Activated CD8-positive, alpha-beta memory T cell treated with anti-CD3 and anti-CD28 coated beads, Interleukin-2, amount 10 ng/mL, durations not matched to agents 7 days and 5 days (primary cell): ENCODE measurements at regions not wholly inside any gene's neighbourhood (a gene's known extent, or its start where the extent isn't known, plus 50 kb on each side); places are given as distances from the start of the nearest gene placed in this dataset.

Source experiments
- ATAC-seq: fragments of 150-1000 bp; cut with Tn5 transposase; one replicate; pipeline ENCODE4 v1.10.0; 2021; ENCODE audit warnings: moderate library complexity
- CTCF ChIA-PET: fragments of 350-600 bp; sonication (Branson Sonifier 250); formaldehyde crosslinking; loops from one replicate; lab custom pipeline; 2021; ENCODE audit warnings: antibody characterized with exemption; lab: Charles Lee
- DNase-seq: peaks from one replicate; pipeline ENCODE4 v3.0.0-alpha.2; 2020
- H3K27ac Mint-ChIP-seq: one replicate; pipeline ENCODE4 v1.8.0; 2021; ENCODE audit warnings: mild to moderate bottlenecking, mixed read lengths
- H3K27me3 Mint-ChIP-seq: one replicate; pipeline ENCODE4 v1.8.0; 2021; ENCODE audit warnings: mixed read lengths
- H3K36me3 Mint-ChIP-seq: one replicate; pipeline ENCODE4 v1.8.0; 2021; ENCODE audit warnings: mild to moderate bottlenecking, mixed read lengths
- H3K4me1 Mint-ChIP-seq: one replicate; pipeline ENCODE4 v1.8.0; 2021; ENCODE audit warnings: mixed read lengths
- H3K4me3 Mint-ChIP-seq: one replicate; pipeline ENCODE4 v1.8.0; 2021; ENCODE audit warnings: mild to moderate bottlenecking, moderate library complexity, mixed read lengths
- H3K9me3 Mint-ChIP-seq: one replicate; pipeline ENCODE4 v1.8.0; 2022; ENCODE audit warnings: low read depth, mixed read lengths

DNA sequence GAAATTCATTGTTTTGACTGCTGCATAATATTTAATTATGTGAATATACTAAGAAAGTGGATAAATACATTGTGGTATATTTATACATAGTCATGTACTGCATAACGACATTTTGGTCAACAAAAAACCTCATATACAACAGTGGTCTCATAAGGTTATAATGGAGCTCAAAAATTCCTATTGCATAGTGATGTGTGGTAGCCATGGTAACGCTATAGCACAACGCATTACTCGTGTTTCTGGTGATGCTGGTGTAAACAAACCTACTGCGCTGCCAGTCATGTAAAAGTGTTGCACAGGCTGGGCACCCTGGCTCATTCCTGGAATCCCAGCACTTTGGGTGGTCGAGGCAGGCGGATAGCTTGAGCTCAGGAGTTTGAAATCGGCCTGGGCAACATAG, 52.6 kb upstream of the NHLH2 start:
- no peaks in the 10 kb centered on the region for H3K36me3 Mint-ChIP-seq
- CTCF ChIA-PET: interaction anchor here (1.6 kb wide), 1 partner anchor 88 kb away, joined by 5 read pairs; no protein-coding TSS in a partner anchor

GRCh38 chr1:115898020-115898419, 57.1 kb upstream of the NHLH2 start:
- ATAC-seq: no peak
- CTCF ChIA-PET: interaction anchor here (1.1 kb wide), 1 partner anchor 20 kb away, joined by 3 read pairs; no protein-coding TSS in a partner anchor
- no peaks in the 10 kb centered on the region for H3K36me3 Mint-ChIP-seq
- H3K27me3 Mint-ChIP-seq: peaks cover 29% of the 10 kb centered on the region
- no peak overlapping the region for H3K4me3 Mint-ChIP-seq
- no peak overlapping the region for H3K27ac Mint-ChIP-seq
- no peak for DNase-seq
- H3K4me1 Mint-ChIP-seq: peaks cover 10% of the 10 kb centered on the region
- no peaks in the 10 kb centered on the region for H3K9me3 Mint-ChIP-seq

More for the DNA sequence above, 52.6 kb upstream of the NHLH2 start:
- H3K27me3 Mint-ChIP-seq: peaks cover 25% of the 10 kb centered on the region
- DNase-seq (no peak), ATAC-seq (no peak)
- H3K4me1 Mint-ChIP-seq: no peaks in the 10 kb centered on the region
- H3K27ac Mint-ChIP-seq: no peak overlapping the region
- H3K4me3 Mint-ChIP-seq: no peak overlapping the region
- H3K9me3 Mint-ChIP-seq: no peaks in the 10 kb centered on the region

GRCh38 chr1:115900856-115901255, 59.9 kb upstream of the NHLH2 start:
- CTCF ChIA-PET: no interaction called here
- Mint-ChIP-seq H3K4me3 (no peak overlapping the region), H3K27ac (no peak overlapping the region), H3K36me3 (no peaks in the 10 kb centered on the region), H3K27me3 (peaks cover 34% of the 10 kb centered on the region), H3K4me1 (peaks cover 10% of the 10 kb centered on the region), H3K9me3 (no peaks in the 10 kb centered on the region)
- DNase-seq (no peak), ATAC-seq (no peak)

- no peak overlapping the region for H3K27ac Mint-ChIP-seq
- H3K9me3 Mint-ChIP-seq: no peaks in the 10 kb centered on the region
- DNase-seq (no peak), ATAC-seq (no peak)
- peaks cover 1% of the 10 kb centered on the region for H3K4me1 Mint-ChIP-seq
- H3K27me3 Mint-ChIP-seq: peaks cover 17% of the 10 kb centered on the region
- CTCF ChIA-PET: interaction anchor here (0.6 kb wide), 1 partner anchor 81 kb away, joined by 3 read pairs; no protein-coding TSS in a partner anchor
- H3K4me3 Mint-ChIP-seq: no peak overlapping the region
- H3K36me3 Mint-ChIP-seq: no peaks in the 10 kb centered on the region
Observed at GRCh38 chr1:115906627-115907026, 65.7 kb upstream of the NHLH2 start.

GRCh38 chr1:115907092-115907491, 66.2 kb upstream of the NHLH2 start:
- Mint-ChIP-seq H3K4me1 (no peaks in the 10 kb centered on the region), H3K36me3 (no peaks in the 10 kb centered on the region), H3K9me3 (no peaks in the 10 kb centered on the region), H3K27me3 (peaks cover 13% of the 10 kb centered on the region), H3K27ac (no peak overlapping the region), H3K4me3 (no peak overlapping the region)
- ATAC-seq (no peak), DNase-seq (no peak)
- CTCF ChIA-PET: interaction anchor here (0.6 kb wide), 1 partner anchor 80 kb away, joined by 3 read pairs; no protein-coding TSS in a partner anchor

DNA sequence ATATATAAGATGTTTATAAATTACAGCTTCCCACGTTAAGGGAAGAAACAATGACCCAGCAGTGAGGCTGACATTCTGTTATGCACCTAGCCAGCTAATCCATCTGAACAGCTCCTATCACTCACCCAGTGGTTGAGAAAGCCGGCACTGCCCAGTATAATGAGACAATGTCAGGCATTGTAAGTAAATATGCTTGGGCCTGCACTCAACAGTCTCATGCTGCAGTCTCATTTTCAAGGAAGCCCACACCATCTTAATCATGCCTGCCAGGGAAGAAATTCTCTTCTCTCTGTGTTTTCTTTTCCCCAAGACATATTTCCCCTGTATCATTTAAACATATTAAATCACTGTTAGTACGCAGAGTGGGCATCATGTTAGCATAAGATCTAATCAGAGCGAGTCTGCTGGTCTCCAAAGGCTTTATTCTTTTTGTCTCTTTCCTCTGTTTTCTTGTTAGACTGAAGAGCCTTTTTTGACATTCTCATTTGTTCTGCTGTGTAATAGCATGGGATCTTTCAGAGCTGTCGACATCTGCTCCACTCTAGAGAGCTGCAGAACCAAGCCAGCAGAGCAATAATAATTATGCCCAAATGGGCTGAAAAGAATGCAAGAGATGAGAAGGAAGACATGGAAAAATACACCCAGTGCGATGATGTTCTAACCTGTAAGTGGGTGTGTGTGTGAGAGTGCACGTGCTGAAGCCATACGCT, 67.6 kb upstream of the SLC22A15 start:
- Mint-ChIP-seq H3K4me3 (no peak overlapping the region), H3K27me3 (peaks cover 13% of the 10 kb centered on the region), H3K9me3 (no peaks in the 10 kb centered on the region), H3K36me3 (no peaks in the 10 kb centered on the region), H3K27ac (no peak overlapping the region), H3K4me1 (no peaks in the 10 kb centered on the region)
- no peak for DNase-seq
- ATAC-seq: no peak
- CTCF ChIA-PET: no interaction called here

- Mint-ChIP-seq H3K27ac (no peak overlapping the region), H3K36me3 (no peaks in the 10 kb centered on the region), H3K4me3 (no peak overlapping the region), H3K9me3 (no peaks in the 10 kb centered on the region), H3K27me3 (peaks cover 13% of the 10 kb centered on the region), H3K4me1 (no peaks in the 10 kb centered on the region)
- no peak for ATAC-seq
- CTCF ChIA-PET: no interaction called here
- DNase-seq: no peak
Observed at GRCh38 chr1:115910231-115910630, 66.1 kb upstream of the SLC22A15 start.

DNA sequence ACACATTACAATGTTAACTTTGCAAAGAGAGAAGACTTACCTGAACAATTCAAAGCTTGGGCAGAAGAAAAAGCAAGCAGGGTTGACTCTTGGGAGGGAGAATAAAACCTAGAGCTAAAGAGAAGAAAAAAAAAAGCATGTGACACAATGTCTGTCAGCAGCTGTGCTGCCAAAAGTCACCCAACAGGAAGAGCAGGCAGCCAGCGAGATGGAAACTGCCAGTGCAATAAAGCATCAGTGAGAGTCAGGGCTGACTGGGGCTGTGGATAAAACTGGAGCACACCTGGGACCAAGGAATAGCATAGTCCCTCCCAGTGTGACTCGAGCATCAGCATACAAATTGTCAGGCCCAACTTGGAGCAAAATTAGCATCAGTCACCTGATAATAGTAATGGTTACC, 65.0 kb upstream of the SLC22A15 start:
- DNase-seq (no peak), ATAC-seq (no peak)
- Mint-ChIP-seq H3K4me1 (no peaks in the 10 kb centered on the region), H3K9me3 (no peaks in the 10 kb centered on the region), H3K4me3 (no peak overlapping the region), H3K36me3 (no peaks in the 10 kb centered on the region), H3K27ac (no peak overlapping the region), H3K27me3 (peaks cover 8% of the 10 kb centered on the region)
- CTCF ChIA-PET: no interaction called here

- CTCF ChIA-PET: no interaction called here
- H3K4me3 Mint-ChIP-seq: no peak overlapping the region
- no peak overlapping the region for H3K27ac Mint-ChIP-seq
- ATAC-seq: no peak
- H3K9me3 Mint-ChIP-seq: no peaks in the 10 kb centered on the region
- no peaks in the 10 kb centered on the region for H3K4me1 Mint-ChIP-seq
- peaks cover 7% of the 10 kb centered on the region for H3K27me3 Mint-ChIP-seq
- DNase-seq: no peak
- no peaks in the 10 kb centered on the region for H3K36me3 Mint-ChIP-seq
Observed at GRCh38 chr1:115912116-115912515, 64.2 kb upstream of the SLC22A15 start.

- Mint-ChIP-seq H3K4me1 (peaks cover 2% of the 10 kb centered on the region), H3K27ac (no peak overlapping the region), H3K4me3 (no peak overlapping the region), H3K27me3 (peaks cover 6% of the 10 kb centered on the region), H3K9me3 (no peaks in the 10 kb centered on the region), H3K36me3 (no peaks in the 10 kb centered on the region)
- DNase-seq (no peak), ATAC-seq (no peak)
- CTCF ChIA-PET: no interaction called here
Observed at GRCh38 chr1:115922801-115923200, 53.5 kb upstream of the SLC22A15 start.

- H3K4me3 Mint-ChIP-seq: no peak overlapping the region
- H3K9me3 Mint-ChIP-seq: no peaks in the 10 kb centered on the region
- CTCF ChIA-PET: interaction anchor here (0.8 to 1.6 kb wide), 2 partner anchors 12 to 56 kb away, joined by 3 to 4 read pairs; no protein-coding TSS in a partner anchor
- H3K36me3 Mint-ChIP-seq: no peaks in the 10 kb centered on the region
- H3K27me3 Mint-ChIP-seq: peaks cover 2% of the 10 kb centered on the region
- no peak overlapping the region for H3K27ac Mint-ChIP-seq
- peaks cover 2% of the 10 kb centered on the region for H3K4me1 Mint-ChIP-seq
- ATAC-seq (peak; percentile 33), DNase-seq (no peak)
Observed at GRCh38 chr1:115924770-115925169, 51.5 kb upstream of the SLC22A15 start.

- Mint-ChIP-seq H3K9me3 (no peaks in the 10 kb centered on the region), H3K27ac (no peak overlapping the region), H3K4me3 (no peak overlapping the region), H3K4me1 (peaks cover 2% of the 10 kb centered on the region), H3K36me3 (no peaks in the 10 kb centered on the region), H3K27me3 (no peaks in the 10 kb centered on the region)
- CTCF ChIA-PET: no interaction called here
- no peak for DNase-seq
- ATAC-seq: no peak
Observed at GRCh38 chr1:115925467-115925866, 50.8 kb upstream of the SLC22A15 start.
